IMR-90 (cell line): ENCODE measurements at regions not wholly inside any gene's neighbourhood (a gene's known extent, or its start where the extent isn't known, plus 50 kb on each side); places are given as distances from the start of the nearest gene placed in this dataset.
"Not testable (repeated sequence)": the region's sequence is repeated elsewhere in the genome, so short reads cannot be mapped to it uniquely, and the experiment has no call there.

Source experiments
- ATAC-seq: fragments of 200-7000 bp; cut with Tn5 transposase; 2 replicates; pipeline ENCODE4 v1.9.1; 2020; ENCODE audit warnings: low read depth, mild to moderate bottlenecking, moderate library complexity
- BruUV-seq: library from RNA; stranded (reverse); fragments of 400-500 nt; replicated peaks from 2 replicates; lab custom pipeline; 2021; lab: Mats Ljungman, UMichigan
- CTCF ChIA-PET: fragments of 300-600 bp; formaldehyde crosslinking; extraction: SDS; loops from one replicate; lab custom pipeline; 2021; ENCODE audit warnings: antibody characterized with exemption; lab: Yijun Ruan, JAX
- POLR2A ChIA-PET: fragments of 300-600 bp; sonication (Branson Sonifier 250); formaldehyde crosslinking; loops from one replicate; lab custom pipeline; 2022; ENCODE audit warnings: antibody characterized with exemption; ENCODE audit not compliant: unreplicated experiment; lab: Charles Lee
- DNase-seq: peaks from one replicate; pipeline ENCODE4 v3.0.0; 2013
- H2AFZ ChIP-seq: replicated peaks from 2 replicates; pipeline ENCODE3; 2013; ENCODE audit warnings: low read length, mild to moderate bottlenecking; ENCODE audit not compliant: poor library complexity
- H2AK5ac ChIP-seq: 2 replicates; pipeline ENCODE4 v1.6.1; 2013; ENCODE audit warnings: low read depth, low read length, inconsistent platforms
- H2AK9ac ChIP-seq: replicated peaks from 2 replicates; pipeline ENCODE3; 2013; ENCODE audit warnings: mild to moderate bottlenecking, low read depth, low read length, moderate library complexity; ENCODE audit not compliant: poor library complexity
- H2BK120ac ChIP-seq: 2 replicates; pipeline ENCODE4 v1.6.1; 2013; ENCODE audit warnings: low read depth, low read length, inconsistent platforms
- H2BK15ac ChIP-seq: 3 replicates; pipeline ENCODE4 v1.6.1; 2013; ENCODE audit warnings: low read depth, low read length, inconsistent platforms
- H2BK20ac ChIP-seq: 2 replicates; pipeline ENCODE4 v1.6.1; 2013; ENCODE audit warnings: low read depth, mild to moderate bottlenecking, inconsistent platforms, low read length, moderate library complexity
- H2BK5ac ChIP-seq: 2 replicates; pipeline ENCODE4 v1.6.1; 2013; ENCODE audit warnings: mild to moderate bottlenecking, low read depth, low read length, inconsistent platforms; ENCODE audit not compliant: poor library complexity, severe bottlenecking
- H3K14ac ChIP-seq: replicated peaks from 2 replicates; pipeline ENCODE4 v1.6.1; 2013; ENCODE audit warnings: low read depth, low read length, inconsistent platforms
- H3K18ac ChIP-seq: 2 replicates; pipeline ENCODE4 v1.6.1; 2013; ENCODE audit warnings: low read depth, low read length, control low read depth
- H3K23ac ChIP-seq: 2 replicates; pipeline ENCODE4 v1.6.1; 2013; ENCODE audit warnings: low read depth, low read length, inconsistent platforms
- H3K27ac ChIP-seq: 2 replicates; pipeline ENCODE4 v1.5.1; 2013; ENCODE audit warnings: mild to moderate bottlenecking, control low read depth, low read length; ENCODE audit not compliant: insufficient read depth
- H3K27me3 ChIP-seq: 2 replicates; pipeline ENCODE4 v1.6.1; 2013; ENCODE audit warnings: low read length; ENCODE audit not compliant: control insufficient read depth, insufficient read depth
- H3K36me3 ChIP-seq: 2 replicates; pipeline ENCODE4 v1.6.1; 2013; ENCODE audit warnings: low read length, mixed read lengths; ENCODE audit not compliant: control insufficient read depth, insufficient read depth
- H3K4ac ChIP-seq: 2 replicates; pipeline ENCODE4 v1.6.1; 2013; ENCODE audit warnings: low read depth, low read length, inconsistent platforms
- H3K4me1 ChIP-seq: 2 replicates; pipeline ENCODE4 v1.6.1; 2013; ENCODE audit warnings: low read length, mixed read lengths; ENCODE audit not compliant: control insufficient read depth, insufficient read depth
- H3K4me2 ChIP-seq: 2 replicates; pipeline ENCODE4 v1.6.1; 2013; ENCODE audit warnings: low read depth, mild to moderate bottlenecking, control low read depth, low read length, moderate library complexity
- H3K4me3 ChIP-seq: 2 replicates; pipeline ENCODE4 v1.5.1; 2013; ENCODE audit warnings: low read depth, mild to moderate bottlenecking, control low read depth, low read length, moderate library complexity; ENCODE audit not compliant: insufficient read depth
- H3K56ac ChIP-seq: 2 replicates; pipeline ENCODE4 v1.6.1; 2013; ENCODE audit warnings: low read length, inconsistent platforms; ENCODE audit not compliant: insufficient read depth; ENCODE audit errors: extremely low read depth
- H3K79me1 ChIP-seq, 2 experiments: 2 replicates each; pipeline ENCODE4 v1.6.1; 2013; ENCODE audit warnings: low read length in 2 of 2, inconsistent platforms in 1 of 2, low read depth in 1 of 2
- H3K9ac ChIP-seq: 2 replicates; pipeline ENCODE4 v1.6.1; 2013; ENCODE audit warnings: low read depth, low read length, control low read depth
- H3K9me1 ChIP-seq: 2 replicates; pipeline ENCODE4 v1.6.1; 2013; ENCODE audit warnings: low read length, inconsistent platforms; ENCODE audit not compliant: insufficient read depth
- H3K9me3 ChIP-seq: 2 replicates; pipeline ENCODE4 v1.6.1; 2013; ENCODE audit warnings: low read length; ENCODE audit not compliant: control insufficient read depth, insufficient read depth
- H4K20me1 ChIP-seq: 2 replicates; pipeline ENCODE4 v1.6.1; 2013; ENCODE audit warnings: low read length, inconsistent platforms; ENCODE audit not compliant: insufficient read depth
- H4K5ac ChIP-seq: 2 replicates; pipeline ENCODE4 v1.6.1; 2013; ENCODE audit warnings: mild to moderate bottlenecking, low read depth, low read length, control low read depth
- H4K8ac ChIP-seq, 2 experiments: 2 replicates each; pipeline ENCODE4 v1.6.1; 2013; ENCODE audit warnings: low read depth in 2 of 2, low read length in 2 of 2, control low read depth in 1 of 2, inconsistent platforms in 1 of 2
- H4K91ac ChIP-seq: 2 replicates; pipeline ENCODE4 v1.6.1; 2013; ENCODE audit warnings: low read depth, low read length, inconsistent platforms; ENCODE audit not compliant: insufficient read depth
- WGBS, 2 experiments: methylation state at CpG; one replicate each; pipeline versions ENCODE4 v1.1.5 to v1.1.7; 2013; ENCODE audit warnings: missing lambda C conversion rate in 2 of 2; ENCODE audit not compliant: insufficient read length in 1 of 2; ENCODE audit errors: extremely low coverage in 2 of 2; 5-methylcytosine and 5-hydroxymethylcytosine counted together
- dilution Hi-C: fragments of 300-500 bp; cut with HindIII; formaldehyde crosslinking; loops from one replicate; pipeline ENCODE4 v1.14.3; 2018; ENCODE audit warnings: low sequenced_read_pairs; ENCODE audit not compliant: unreplicated experiment
- in situ Hi-C: fragments of 300-500 bp; cut with MboI; formaldehyde crosslinking; loops from 3 replicates; pipeline ENCODE4 v1.14.3; 2019; ENCODE audit warnings: low sequenced_read_pairs, inconsistent platforms, mixed read lengths
- intact Hi-C: fragments of 100-400 bp; cut with micrococcal nuclease; formaldehyde crosslinking; loops from 2 replicates; pipeline ENCODE4 v1.10.0; 2022

DNA sequence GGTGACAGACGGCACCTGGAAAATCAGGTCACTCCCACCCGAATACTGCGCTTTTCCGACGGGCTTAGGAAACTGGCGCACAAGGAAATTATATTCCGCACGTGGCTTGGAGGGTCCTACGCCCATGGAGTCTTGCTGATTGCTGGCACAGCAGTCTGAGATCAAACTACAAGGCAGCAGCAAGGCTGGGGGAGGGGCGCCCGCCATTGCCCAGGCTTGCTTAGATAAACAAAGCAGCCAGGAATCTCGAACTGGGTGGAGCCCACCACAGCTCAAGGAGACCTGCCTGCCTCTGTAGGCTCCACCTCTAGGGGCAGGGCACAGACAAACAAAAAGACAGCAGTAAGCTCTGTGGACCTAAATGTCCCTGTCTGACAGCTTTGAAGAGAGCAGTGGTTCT, 394.3 kb downstream of the PTH2R start:
- not testable (repeated sequence) for H2BK20ac ChIP-seq

More for the DNA sequence above, 394.3 kb downstream of the PTH2R start:
- H2BK120ac ChIP-seq, H3K27me3 ChIP-seq, H4K5ac ChIP-seq, H3K9ac ChIP-seq, H3K9me3 ChIP-seq, H2BK5ac ChIP-seq, DNase-seq, H3K4me1 ChIP-seq, H3K36me3 ChIP-seq, BruUV-seq, H3K18ac ChIP-seq, H3K9me1 ChIP-seq, ATAC-seq, POLR2A ChIA-PET, H4K8ac ChIP-seq, H3K27ac ChIP-seq, in situ Hi-C loops, H2AFZ ChIP-seq, dilution Hi-C loops, H3K23ac ChIP-seq, H4K20me1 ChIP-seq, H4K91ac ChIP-seq, H3K4me2 ChIP-seq, H3K4ac ChIP-seq, H3K56ac ChIP-seq, H3K79me1 ChIP-seq, H2BK15ac ChIP-seq, CTCF ChIA-PET, H3K4me3 ChIP-seq, intact Hi-C loops, H3K14ac ChIP-seq, H2AK9ac ChIP-seq, H2AK5ac ChIP-seq: not testable (repeated sequence)
- no CpG with 5 or more reads among the region's 12 CpGs for WGBS, 2 experiments
